ENCODE measurements at regions not wholly inside any gene's neighbourhood (a gene's known extent, or its start where the extent isn't known, plus 50 kb on each side); places are given as distances from the start of the nearest gene placed in this dataset.
"Not testable (repeated sequence)": the region's sequence is repeated elsewhere in the genome, so short reads cannot be mapped to it uniquely, and the experiment has no call there.

- no peak overlapping the region for H3K9ac ChIP-seq (ENCODE audit: low read length)
- H4K20me1 ChIP-seq (ENCODE audit: insufficient read depth, low read length) = no peaks in the 10 kb centered on the region
- no peak overlapping the region for H3K4me2 ChIP-seq (ENCODE audit: low read length)
- TF ChIP-seq CTCF (IDR thresholded peaks at IDR 0.05; ENCODE audit: low read depth, low read length) = no peak
- no peak for TF ChIP-seq EZH2phosphoT487 (IDR thresholded peaks at IDR 0.05; ENCODE audit: low read depth)
- no peaks in the 10 kb centered on the region for H3K9me3 ChIP-seq (ENCODE audit: insufficient read depth, low read length)
- no peaks in the 10 kb centered on the region for H3K79me2 ChIP-seq (ENCODE audit: low read length)
- H3K27me3 ChIP-seq (ENCODE audit: low read depth, low read length) = no peaks in the 10 kb centered on the region
- H3K4me3 ChIP-seq (ENCODE audit: low read length) = no peak overlapping the region
- H2AFZ ChIP-seq (ENCODE audit: low read depth, low read length) = no peak overlapping the region
- H3K27ac ChIP-seq (ENCODE audit: low read length) = no peak overlapping the region
- no peaks in the 10 kb centered on the region for H3K36me3 ChIP-seq (replicated peaks; ENCODE audit: low read depth, low read length)
- no peaks in the 10 kb centered on the region for H3K4me1 ChIP-seq (ENCODE audit: low read length)
Observed at GRCh38 chr4:188783606-188784160, 644.4 kb downstream of the TRIML1 start.

GRCh38 chr4:188796600-188796999, 657.4 kb downstream of the TRIML1 start:
- H3K4me3 ChIP-seq (ENCODE audit: low read length); H3K27ac ChIP-seq (ENCODE audit: low read length); H3K4me1 ChIP-seq (ENCODE audit: low read length); H3K36me3 ChIP-seq (replicated peaks; ENCODE audit: low read depth, low read length); H2AFZ ChIP-seq (ENCODE audit: low read depth, low read length); H3K4me2 ChIP-seq (ENCODE audit: low read length); H3K9me3 ChIP-seq (ENCODE audit: insufficient read depth, low read length); H4K20me1 ChIP-seq (ENCODE audit: insufficient read depth, low read length); H3K27me3 ChIP-seq (ENCODE audit: low read depth, low read length); H3K9ac ChIP-seq (ENCODE audit: low read length); H3K79me2 ChIP-seq (ENCODE audit: low read length): not testable (repeated sequence)

DNA sequence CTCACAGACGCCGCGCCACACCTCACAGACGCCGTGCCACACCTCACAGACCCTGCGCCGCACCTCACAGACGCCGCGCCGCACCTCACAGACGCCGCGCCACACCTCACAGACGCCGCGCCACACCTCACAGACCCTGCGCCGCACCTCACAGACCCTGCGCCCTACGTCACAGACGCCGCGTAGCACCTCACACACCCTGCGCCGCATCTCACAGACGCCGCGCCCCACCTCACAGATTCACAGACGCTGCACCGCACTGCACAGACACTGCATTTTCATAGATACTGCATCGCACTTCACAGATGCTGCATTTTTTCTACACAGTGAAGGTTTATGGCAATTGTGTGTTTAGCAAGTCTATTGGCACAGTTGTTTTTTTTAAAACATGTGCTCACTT, 657.8 kb downstream of the TRIML1 start:
- H2AFZ ChIP-seq (ENCODE audit: low read depth, low read length); H3K9me3 ChIP-seq (ENCODE audit: insufficient read depth, low read length); H3K27me3 ChIP-seq (ENCODE audit: low read depth, low read length); H3K36me3 ChIP-seq (replicated peaks; ENCODE audit: low read depth, low read length); H4K20me1 ChIP-seq (ENCODE audit: insufficient read depth, low read length); H3K4me1 ChIP-seq (ENCODE audit: low read length); H3K27ac ChIP-seq (ENCODE audit: low read length); H3K4me3 ChIP-seq (ENCODE audit: low read length); H3K9ac ChIP-seq (ENCODE audit: low read length); H3K79me2 ChIP-seq (ENCODE audit: low read length); H3K4me2 ChIP-seq (ENCODE audit: low read length): not testable (repeated sequence)

DNA sequence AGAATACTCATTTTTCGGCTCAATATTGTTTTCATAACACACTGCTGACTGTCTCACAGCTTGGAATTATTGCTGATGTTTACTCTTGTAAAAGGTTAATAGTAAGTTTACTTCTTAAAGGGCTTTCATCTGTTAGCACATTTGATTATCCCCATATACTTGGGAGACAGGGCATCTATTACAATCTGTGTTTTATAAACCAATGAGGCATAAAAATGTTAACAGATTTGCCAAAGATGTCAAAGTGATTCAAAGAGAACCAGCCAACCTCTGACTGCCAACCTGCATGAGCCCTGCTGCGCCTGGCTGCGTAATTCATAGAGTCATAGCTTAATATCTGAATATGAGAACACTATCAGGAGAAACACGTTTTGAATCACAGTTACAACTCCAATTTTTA, 665.6 kb downstream of the TRIML1 start:
- H4K20me1 ChIP-seq (ENCODE audit: insufficient read depth, low read length) = no peaks in the 10 kb centered on the region
- no peaks in the 10 kb centered on the region for H3K9me3 ChIP-seq (ENCODE audit: insufficient read depth, low read length)
- H3K27ac ChIP-seq (ENCODE audit: low read length) = no peak overlapping the region
- no peak overlapping the region for H3K9ac ChIP-seq (ENCODE audit: low read length)
- no peaks in the 10 kb centered on the region for H3K79me2 ChIP-seq (ENCODE audit: low read length)
- H3K4me3 ChIP-seq (ENCODE audit: low read length) = no peak overlapping the region
- H3K27me3 ChIP-seq (ENCODE audit: low read depth, low read length) = no peaks in the 10 kb centered on the region
- TF ChIP-seq CTCF (IDR thresholded peaks at IDR 0.05; ENCODE audit: low read depth, low read length) (no peak), EZH2phosphoT487 (IDR thresholded peaks at IDR 0.05; ENCODE audit: low read depth) (no peak)
- no peak overlapping the region for H2AFZ ChIP-seq (ENCODE audit: low read depth, low read length)
- no peak overlapping the region for H3K4me2 ChIP-seq (ENCODE audit: low read length)
- no peaks in the 10 kb centered on the region for H3K36me3 ChIP-seq (replicated peaks; ENCODE audit: low read depth, low read length)
- no peaks in the 10 kb centered on the region for H3K4me1 ChIP-seq (ENCODE audit: low read length)

DNA sequence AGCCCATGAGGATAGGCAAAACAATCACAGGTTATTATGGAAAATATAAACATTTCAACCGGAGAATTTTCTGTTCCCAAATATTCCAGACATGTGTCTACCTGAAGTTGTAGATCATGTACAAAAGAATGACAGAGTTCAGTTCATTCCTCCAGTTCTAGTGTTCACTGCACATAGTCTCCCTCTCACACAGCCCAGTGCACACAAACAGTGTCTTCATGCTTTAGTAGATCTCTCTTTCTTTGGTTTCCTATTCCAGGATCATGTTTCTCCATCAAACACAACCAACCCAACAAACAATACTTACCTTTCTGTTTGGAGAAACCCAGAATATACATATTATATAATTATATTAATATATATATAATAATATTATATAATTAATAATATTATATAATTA, 671.9 kb downstream of the TRIML1 start:
- Histone ChIP-seq H3K9me3 (ENCODE audit: insufficient read depth, low read length) (no peaks in the 10 kb centered on the region), H4K20me1 (ENCODE audit: insufficient read depth, low read length) (no peaks in the 10 kb centered on the region), H3K36me3 (replicated peaks; ENCODE audit: low read depth, low read length) (no peaks in the 10 kb centered on the region), H3K4me2 (ENCODE audit: low read length) (no peak overlapping the region), H3K79me2 (ENCODE audit: low read length) (no peaks in the 10 kb centered on the region), H2AFZ (ENCODE audit: low read depth, low read length) (no peak overlapping the region), H3K27ac (ENCODE audit: low read length) (no peak overlapping the region), H3K27me3 (ENCODE audit: low read depth, low read length) (no peaks in the 10 kb centered on the region), H3K9ac (ENCODE audit: low read length) (no peak overlapping the region), H3K4me1 (ENCODE audit: low read length) (no peaks in the 10 kb centered on the region), H3K4me3 (ENCODE audit: low read length) (no peak overlapping the region)
- TF ChIP-seq CTCF (IDR thresholded peaks at IDR 0.05; ENCODE audit: low read depth, low read length) = no peak
- no peak for TF ChIP-seq EZH2phosphoT487 (IDR thresholded peaks at IDR 0.05; ENCODE audit: low read depth)
